ENCODE measurements at regions not wholly inside any gene's neighbourhood (a gene's known extent, or its start where the extent isn't known, plus 50 kb on each side); places are given as distances from the start of the nearest gene placed in this dataset.
"Not testable (repeated sequence)": the region's sequence is repeated elsewhere in the genome, so short reads cannot be mapped to it uniquely, and the experiment has no call there.

GRCh38 chr1:120232834-120233660 lies 56.7 kb upstream of the SEC22B start:
- not testable (repeated sequence) for DNase-seq

- DNase-seq = not testable (repeated sequence)
Measured at GRCh38 chr1:120229835-120230234, 53.5 kb upstream of the SEC22B start.
